ENCODE measurements at regions not wholly inside any gene's neighbourhood (a gene's known extent, or its start where the extent isn't known, plus 50 kb on each side); places are given as distances from the start of the nearest gene placed in this dataset.

DNA sequence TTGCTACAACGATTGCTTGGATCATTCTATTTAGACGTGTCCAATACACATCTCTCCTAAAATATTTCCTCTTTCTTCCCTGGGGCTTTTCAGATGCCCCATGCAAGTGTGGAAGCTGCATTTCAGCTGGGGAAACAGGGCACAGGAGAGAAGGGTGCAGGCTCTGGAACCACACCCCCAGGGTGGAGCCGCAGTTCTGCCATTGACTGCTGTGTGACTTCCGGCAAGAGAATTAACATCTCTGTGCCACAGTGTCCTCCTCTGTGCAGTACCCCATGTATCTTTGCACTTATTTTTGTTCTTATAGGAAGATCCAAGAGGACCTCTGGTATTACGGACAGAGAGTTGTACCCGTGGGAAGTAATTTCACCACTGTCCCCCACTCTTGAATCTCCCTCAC, 405.3 kb upstream of the EEF2KMT start:
- no peak overlapping the region for H3K4me3 ChIP-seq
- no peaks in the 10 kb centered on the region for H3K9me3 ChIP-seq
- ATAC-seq = no peak
- no peaks in the 10 kb centered on the region for H3K27me3 ChIP-seq
- H3K4me1 ChIP-seq = no peaks in the 10 kb centered on the region
- no peak for TF ChIP-seq POLR2A (IDR thresholded peaks at IDR 0.05)
- TF ChIP-seq CTCF (IDR thresholded peaks at IDR 0.05) = no peak
- intact Hi-C loops (cut with DNase I) = no loop called here
- DNase-seq = no peak
- H3K36me3 ChIP-seq (replicated peaks in 1 of 2; ENCODE audit: insufficient read depth in 1 of 2, low read depth in 2 of 2) = no peaks in the 10 kb centered on the region
- no peak overlapping the region for H3K27ac ChIP-seq
- WGBS, 2 donors = 50 to 51% methylated on average over 6 of the region's 6 CpGs

GRCh38 chr16:5502467-5502869, 404.9 kb upstream of the EEF2KMT start:
- H3K27me3 ChIP-seq = no peaks in the 10 kb centered on the region
- no peaks in the 10 kb centered on the region for H3K9me3 ChIP-seq
- no peaks in the 10 kb centered on the region for H3K4me1 ChIP-seq
- intact Hi-C loops (cut with DNase I) = no loop called here
- no peak overlapping the region for H3K4me3 ChIP-seq
- DNase-seq (no peak), ATAC-seq (no peak)
- TF ChIP-seq CTCF (IDR thresholded peaks at IDR 0.05) = peak in 1 of 7 experiments; percentile 24
- TF ChIP-seq POLR2A (IDR thresholded peaks at IDR 0.05) = no peak
- WGBS, 2 donors = 24 to 27% methylated on average over 5 to 7 of the region's 7 CpGs
- no peak overlapping the region for H3K27ac ChIP-seq
- no peaks in the 10 kb centered on the region for H3K36me3 ChIP-seq (replicated peaks in 1 of 2; ENCODE audit: insufficient read depth in 1 of 2, low read depth in 2 of 2)

GRCh38 chr16:5500526-5500925, 402.9 kb upstream of the EEF2KMT start:
- ATAC-seq (no peak), DNase-seq (no peak)
- Histone ChIP-seq H3K9me3 (no peaks in the 10 kb centered on the region), H3K4me1 (no peaks in the 10 kb centered on the region), H3K4me3 (no peak overlapping the region), H3K27ac (no peak overlapping the region), H3K36me3 (replicated peaks in 1 of 2; ENCODE audit: insufficient read depth in 1 of 2, low read depth in 2 of 2) (no peaks in the 10 kb centered on the region), H3K27me3 (peaks cover 0 to 3% of the 10 kb centered on the region in 2 donors)
- TF ChIP-seq POLR2A (IDR thresholded peaks at IDR 0.05) = no peak
- no peak for TF ChIP-seq CTCF (IDR thresholded peaks at IDR 0.05)
- WGBS, 2 donors = 37 to 59% methylated on average over 3 of the region's 3 CpGs
- intact Hi-C loops (cut with DNase I) = no loop called here

DNA sequence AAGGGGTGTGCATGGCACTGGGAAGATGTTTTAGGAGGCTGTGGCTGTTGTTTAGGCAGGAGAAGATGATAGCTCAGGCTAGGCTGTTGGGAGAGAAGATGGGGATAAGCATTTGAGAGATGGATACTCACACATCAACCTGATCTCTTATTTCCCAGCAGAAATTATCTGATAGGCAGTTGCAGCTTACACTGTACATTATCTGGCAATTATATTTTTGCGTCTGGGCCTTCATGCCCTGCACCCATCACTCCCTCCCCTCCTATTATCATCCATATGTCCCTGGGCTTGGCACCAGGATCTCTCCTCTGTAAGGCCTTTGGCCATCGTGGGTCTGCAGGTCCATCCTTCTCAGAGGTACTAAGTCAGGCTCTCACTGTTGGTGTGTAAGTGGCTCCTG, 401.0 kb upstream of the EEF2KMT start:
- Histone ChIP-seq H3K9me3 (no peaks in the 10 kb centered on the region), H3K27me3 (peaks cover 0 to 3% of the 10 kb centered on the region in 2 donors), H3K4me3 (no peak overlapping the region), H3K36me3 (replicated peaks in 1 of 2; ENCODE audit: insufficient read depth in 1 of 2, low read depth in 2 of 2) (no peaks in the 10 kb centered on the region), H3K4me1 (no peaks in the 10 kb centered on the region), H3K27ac (no peak overlapping the region)
- intact Hi-C loops (cut with DNase I) = no loop called here
- DNase-seq (no peak), ATAC-seq (no peak)
- TF ChIP-seq POLR2A (IDR thresholded peaks at IDR 0.05) (no peak), CTCF (IDR thresholded peaks at IDR 0.05) (no peak)
- 41 to 55% methylated on average over 2 of the region's 2 CpGs for WGBS, 2 donors

DNA sequence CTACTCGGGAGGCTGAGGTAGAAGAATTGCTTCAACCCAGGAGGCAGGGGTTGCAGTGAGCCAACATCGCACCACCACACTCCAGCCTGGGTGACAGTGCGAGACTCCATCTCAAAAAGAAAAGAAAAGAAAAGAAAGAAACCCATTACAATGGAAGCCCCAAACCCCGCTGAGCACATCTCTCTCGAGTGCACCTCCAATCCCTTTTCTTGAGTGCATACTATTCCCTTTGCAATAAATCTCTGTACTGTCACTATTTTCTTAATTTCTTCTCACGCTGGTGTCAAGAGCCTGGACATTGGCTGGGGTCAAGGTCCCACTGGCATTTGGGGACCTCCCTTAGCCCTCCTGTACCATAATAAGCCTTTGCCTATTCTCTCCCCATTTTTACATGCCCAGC, 398.4 kb upstream of the EEF2KMT start:
- no peak overlapping the region for H3K4me3 ChIP-seq
- TF ChIP-seq POLR2A (IDR thresholded peaks at IDR 0.05) = no peak
- no peak for TF ChIP-seq CTCF (IDR thresholded peaks at IDR 0.05)
- WGBS, 2 donors = 73 to 74% methylated on average over 6 of the region's 6 CpGs
- H3K9me3 ChIP-seq = no peaks in the 10 kb centered on the region
- ATAC-seq = no peak
- intact Hi-C loops (cut with DNase I) = no loop called here
- H3K27me3 ChIP-seq = peaks cover 0 to 3% of the 10 kb centered on the region in 2 donors
- no peak overlapping the region for H3K27ac ChIP-seq
- H3K4me1 ChIP-seq = no peaks in the 10 kb centered on the region
- H3K36me3 ChIP-seq (replicated peaks in 1 of 2; ENCODE audit: insufficient read depth in 1 of 2, low read depth in 2 of 2) = no peaks in the 10 kb centered on the region
- DNase-seq = no peak
